Ovary (tissue), 3 donors: ENCODE measurements at regions not wholly inside any gene's neighbourhood (a gene's known extent, or its start where the extent isn't known, plus 50 kb on each side); places are given as distances from the start of the nearest gene placed in this dataset.

Experiments
- POLR2A ChIP-seq: fragments of 450-650 bp; IDR thresholded peaks from one replicate; pipeline ENCODE4 v1.6.1; 2017; ENCODE audit warnings: antibody characterized with exemption, mild to moderate bottlenecking, moderate library complexity
- TF ChIP-seq, protein P1 (sequence below), 3 donors: fragments of 450-650 bp in 2 of 3; fragments of 200-600 bp in 1 of 3; IDR thresholded peaks; one replicate each; pipeline versions ENCODE4 v1.5.1 to v1.8.0; 2016 to 2022; ENCODE audit warnings: antibody characterized with exemption in 3 of 3, mild to moderate bottlenecking in 1 of 3
- donor health status: DM: no; HTN: no; CAD: no.

DNA sequence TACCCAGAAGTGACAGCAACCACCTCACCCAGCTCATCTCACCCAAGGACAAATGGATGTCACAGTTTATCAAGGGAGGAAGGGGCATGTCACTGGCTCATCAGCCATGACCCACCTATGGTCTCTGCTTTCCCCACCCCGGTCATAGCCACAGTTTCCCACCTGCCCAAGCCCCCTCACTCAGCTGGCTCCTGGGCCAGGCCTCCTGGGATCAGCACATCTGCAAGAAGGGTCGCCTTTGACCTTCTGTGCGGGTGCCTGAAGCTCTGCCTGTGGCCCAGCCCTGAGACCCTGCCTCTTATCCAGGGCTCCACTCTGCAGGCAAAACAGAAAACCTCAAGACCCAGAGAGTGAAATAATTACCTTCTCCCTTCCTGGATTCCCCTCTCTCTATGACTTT, 236.4 kb downstream of the BUD13 start:
- TF ChIP-seq, protein P1, sequence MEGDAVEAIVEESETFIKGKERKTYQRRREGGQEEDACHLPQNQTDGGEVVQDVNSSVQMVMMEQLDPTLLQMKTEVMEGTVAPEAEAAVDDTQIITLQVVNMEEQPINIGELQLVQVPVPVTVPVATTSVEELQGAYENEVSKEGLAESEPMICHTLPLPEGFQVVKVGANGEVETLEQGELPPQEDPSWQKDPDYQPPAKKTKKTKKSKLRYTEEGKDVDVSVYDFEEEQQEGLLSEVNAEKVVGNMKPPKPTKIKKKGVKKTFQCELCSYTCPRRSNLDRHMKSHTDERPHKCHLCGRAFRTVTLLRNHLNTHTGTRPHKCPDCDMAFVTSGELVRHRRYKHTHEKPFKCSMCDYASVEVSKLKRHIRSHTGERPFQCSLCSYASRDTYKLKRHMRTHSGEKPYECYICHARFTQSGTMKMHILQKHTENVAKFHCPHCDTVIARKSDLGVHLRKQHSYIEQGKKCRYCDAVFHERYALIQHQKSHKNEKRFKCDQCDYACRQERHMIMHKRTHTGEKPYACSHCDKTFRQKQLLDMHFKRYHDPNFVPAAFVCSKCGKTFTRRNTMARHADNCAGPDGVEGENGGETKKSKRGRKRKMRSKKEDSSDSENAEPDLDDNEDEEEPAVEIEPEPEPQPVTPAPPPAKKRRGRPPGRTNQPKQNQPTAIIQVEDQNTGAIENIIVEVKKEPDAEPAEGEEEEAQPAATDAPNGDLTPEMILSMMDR (IDR thresholded peaks at IDR 0.05) = no peak
- no peak for TF ChIP-seq POLR2A
